Progenitor cell of endocrine pancreas (in vitro differentiated cells): ENCODE measurements at regions not wholly inside any gene's neighbourhood (a gene's known extent, or its start where the extent isn't known, plus 50 kb on each side); places are given as distances from the start of the nearest gene placed in this dataset.

Source experiments
- DNase-seq: peaks from one replicate; pipeline ENCODE4 v3.0.0; 2021; ENCODE audit warnings: low spot score; ENCODE audit not compliant: unreplicated experiment
- H3K27ac Mint-ChIP-seq: 2 replicates; pipeline ENCODE4 v1.8.0; 2021; ENCODE audit warnings: mild to moderate bottlenecking, moderate library complexity, mixed read lengths
- H3K27me3 Mint-ChIP-seq: 2 replicates; pipeline ENCODE4 v1.8.0; 2021; ENCODE audit warnings: mixed read lengths
- H3K36me3 Mint-ChIP-seq: 2 replicates; pipeline ENCODE4 v1.8.0; 2022; ENCODE audit warnings: mixed read lengths; ENCODE audit not compliant: insufficient read depth
- H3K4me1 Mint-ChIP-seq: 2 replicates; pipeline ENCODE4 v1.8.0; 2021; ENCODE audit warnings: low read depth, mixed read lengths
- H3K4me3 Mint-ChIP-seq: 2 replicates; pipeline ENCODE4 v1.8.0; 2021; ENCODE audit warnings: low read depth, mild to moderate bottlenecking, moderate library complexity, mixed read lengths
- H3K9me3 Mint-ChIP-seq: 2 replicates; pipeline ENCODE4 v1.8.0; 2021; ENCODE audit warnings: low read depth, mixed read lengths
- TF ChIP-seq, protein P1 (sequence below): fragments of 200-600 bp; sonication (generic); IDR thresholded peaks from one replicate; pipeline ENCODE4 v1.5.0; 2021; ENCODE audit warnings: antibody characterized with exemption, mild to moderate bottlenecking; ENCODE audit not compliant: unreplicated experiment

- no peak overlapping the region for H3K27ac Mint-ChIP-seq
- DNase-seq, result no peak
- H3K9me3 Mint-ChIP-seq, result no peaks in the 10 kb centered on the region
- TF ChIP-seq, protein P1, sequence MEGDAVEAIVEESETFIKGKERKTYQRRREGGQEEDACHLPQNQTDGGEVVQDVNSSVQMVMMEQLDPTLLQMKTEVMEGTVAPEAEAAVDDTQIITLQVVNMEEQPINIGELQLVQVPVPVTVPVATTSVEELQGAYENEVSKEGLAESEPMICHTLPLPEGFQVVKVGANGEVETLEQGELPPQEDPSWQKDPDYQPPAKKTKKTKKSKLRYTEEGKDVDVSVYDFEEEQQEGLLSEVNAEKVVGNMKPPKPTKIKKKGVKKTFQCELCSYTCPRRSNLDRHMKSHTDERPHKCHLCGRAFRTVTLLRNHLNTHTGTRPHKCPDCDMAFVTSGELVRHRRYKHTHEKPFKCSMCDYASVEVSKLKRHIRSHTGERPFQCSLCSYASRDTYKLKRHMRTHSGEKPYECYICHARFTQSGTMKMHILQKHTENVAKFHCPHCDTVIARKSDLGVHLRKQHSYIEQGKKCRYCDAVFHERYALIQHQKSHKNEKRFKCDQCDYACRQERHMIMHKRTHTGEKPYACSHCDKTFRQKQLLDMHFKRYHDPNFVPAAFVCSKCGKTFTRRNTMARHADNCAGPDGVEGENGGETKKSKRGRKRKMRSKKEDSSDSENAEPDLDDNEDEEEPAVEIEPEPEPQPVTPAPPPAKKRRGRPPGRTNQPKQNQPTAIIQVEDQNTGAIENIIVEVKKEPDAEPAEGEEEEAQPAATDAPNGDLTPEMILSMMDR, result no peak
- no peaks in the 10 kb centered on the region for H3K27me3 Mint-ChIP-seq
- H3K4me1 Mint-ChIP-seq, result peaks cover 13% of the 10 kb centered on the region
- H3K36me3 Mint-ChIP-seq, result no peaks in the 10 kb centered on the region
- no peak overlapping the region for H3K4me3 Mint-ChIP-seq
Measured at GRCh38 chr18:40036861-40037260, 1918.2 kb upstream of the PIK3C3 start.

GRCh38 chr18:40035966-40036365, 1919.1 kb upstream of the PIK3C3 start:
- Mint-ChIP-seq H3K27ac (no peak overlapping the region), H3K36me3 (no peaks in the 10 kb centered on the region), H3K27me3 (no peaks in the 10 kb centered on the region), H3K4me3 (no peak overlapping the region), H3K4me1 (peaks cover 15% of the 10 kb centered on the region), H3K9me3 (no peaks in the 10 kb centered on the region)
- DNase-seq, result no peak
- TF ChIP-seq, protein P1, result no peak

DNA sequence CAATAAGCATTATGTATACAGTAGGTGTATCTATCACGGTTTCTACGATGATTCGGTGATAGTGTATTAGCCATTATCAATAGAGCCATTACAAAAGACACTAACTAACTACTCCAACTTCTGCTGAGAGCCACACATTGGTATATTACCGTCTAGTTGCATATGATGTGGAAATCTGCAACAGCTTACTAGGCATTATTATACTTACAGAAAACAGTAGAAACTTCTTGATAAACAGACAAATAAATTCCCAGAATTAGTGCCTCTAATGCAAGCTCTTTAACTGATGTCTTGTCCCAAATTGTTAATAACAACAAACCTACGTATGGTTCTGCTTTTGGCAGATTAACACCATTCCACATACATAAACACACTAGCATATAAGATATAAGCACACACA, 1923.0 kb upstream of the PIK3C3 start:
- no peak overlapping the region for H3K27ac Mint-ChIP-seq
- H3K27me3 Mint-ChIP-seq, result no peaks in the 10 kb centered on the region
- H3K9me3 Mint-ChIP-seq, result no peaks in the 10 kb centered on the region
- TF ChIP-seq, protein P1, result no peak
- no peak overlapping the region for H3K4me3 Mint-ChIP-seq
- H3K4me1 Mint-ChIP-seq, result peaks cover 15% of the 10 kb centered on the region
- no peak for DNase-seq
- no peaks in the 10 kb centered on the region for H3K36me3 Mint-ChIP-seq

- H3K27ac Mint-ChIP-seq, result no peak overlapping the region
- H3K36me3 Mint-ChIP-seq, result no peaks in the 10 kb centered on the region
- H3K27me3 Mint-ChIP-seq, result no peaks in the 10 kb centered on the region
- H3K4me3 Mint-ChIP-seq, result no peak overlapping the region
- TF ChIP-seq, protein P1, result no peak
- H3K4me1 Mint-ChIP-seq, result peaks cover 15% of the 10 kb centered on the region
- DNase-seq, result no peak
- H3K9me3 Mint-ChIP-seq, result no peaks in the 10 kb centered on the region
Measured at GRCh38 chr18:40031435-40031834, 1923.6 kb upstream of the PIK3C3 start.

DNA sequence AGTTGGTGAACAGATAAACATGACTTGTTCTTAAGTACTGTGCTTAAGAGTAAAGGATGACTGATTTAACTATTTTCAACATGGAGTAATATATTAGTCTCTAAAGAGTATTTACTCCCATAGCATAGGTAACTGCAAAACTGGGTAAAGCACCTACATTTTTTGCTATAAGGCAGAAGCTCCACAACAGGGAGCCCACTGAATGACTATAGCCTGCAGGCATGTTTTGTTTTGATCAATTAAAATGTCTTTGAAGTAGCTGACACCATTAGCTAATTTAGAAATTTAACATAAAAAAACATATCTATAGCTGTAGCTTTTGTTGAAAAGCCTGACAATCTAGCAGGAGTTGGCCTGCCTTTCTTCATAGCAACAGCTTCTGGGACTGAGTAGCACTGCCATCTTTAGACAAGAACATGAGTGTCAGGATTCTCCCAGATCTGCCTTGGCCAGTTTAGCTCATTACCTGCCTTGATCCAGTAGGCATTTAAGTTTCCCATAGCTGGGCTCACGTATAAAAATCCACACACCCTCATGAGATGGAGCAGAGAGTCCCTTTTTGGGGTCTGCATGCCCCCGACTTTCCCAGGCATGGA, 1935.1 kb upstream of the PIK3C3 start:
- Mint-ChIP-seq H3K9me3 (no peaks in the 10 kb centered on the region), H3K4me3 (no peak overlapping the region), H3K4me1 (peaks cover 20% of the 10 kb centered on the region), H3K27ac (no peak overlapping the region), H3K36me3 (no peaks in the 10 kb centered on the region), H3K27me3 (no peaks in the 10 kb centered on the region)
- DNase-seq, result no peak
- TF ChIP-seq, protein P1, result no peak
